Motor neuron (in vitro differentiated cells): ENCODE measurements at regions not wholly inside any gene's neighbourhood (a gene's known extent, or its start where the extent isn't known, plus 50 kb on each side); places are given as distances from the start of the nearest gene placed in this dataset.

Experiments used
- ATAC-seq, 8 experiments: fragments of 200-7000 bp; cut with Tn5 transposase; replicated peaks in 6 of 8; 2 replicates each; pipeline ENCODE4 v1.8.0; 2021; ENCODE audit warnings: mild to moderate bottlenecking in 8 of 8, moderate library complexity in 8 of 8
- H3K27ac ChIP-seq, 2 donors: fragments of 250-450 bp; sonication (Bioruptor Pico); 2 replicates each; pipeline ENCODE4 v1.9.0; 2021; ENCODE audit warnings: antibody characterized with exemption in 2 of 2, mild to moderate bottlenecking in 2 of 2, moderate library complexity in 1 of 2
- H3K4me1 ChIP-seq, 2 donors: fragments of 250-450 bp; sonication (Bioruptor Pico); replicated peaks in 1 of 2; 2 replicates each; pipeline ENCODE4 v1.6.1; 2021; ENCODE audit warnings: antibody characterized with exemption in 2 of 2, mild to moderate bottlenecking in 2 of 2, moderate library complexity in 1 of 2
- H3K4me3 ChIP-seq, 5 donors: fragments of 250-450 bp; sonication (Bioruptor Pico); 2 replicates each; pipeline ENCODE4 v1.9.0; 2021; ENCODE audit warnings: antibody characterized with exemption in 5 of 5, mild to moderate bottlenecking in 5 of 5, moderate library complexity in 4 of 5
- WGBS, 10 experiments: fragments of 450-650 bp; shearing (Covaris generic); methylation state at CpG; one replicate each; pipeline ENCODE4 v1.0.0; 2022; 5-methylcytosine and 5-hydroxymethylcytosine counted together
- in situ Hi-C, 9 experiments: fragments of 400-800 bp; cut with MboI; loops; one replicate each; pipeline ENCODE4 v1.15.0; 2021; ENCODE audit warnings: low sequenced_read_pairs in 9 of 9, low pct_unique_long_range_greater_than_20kb in 2 of 9; ENCODE audit not compliant: unreplicated experiment in 9 of 9

- in situ Hi-C loops = no loop called here
- no peaks in the 10 kb centered on the region for H3K4me1 ChIP-seq
- H3K27ac ChIP-seq = no peak overlapping the region
- 10 to 72% (median 60%) methylated on average over 1 to 2 of the region's 2 CpGs; no CpG with 5 or more reads in 2 of the 10 experiments for WGBS, 10 experiments
- H3K4me3 ChIP-seq = no peak overlapping the region
- ATAC-seq = peak in 1 of 8 experiments; percentile 87
These were observed 179.7 kb downstream of the SLC6A15 start for GRCh38 chr12:84732828-84733340.

GRCh38 chr12:84730561-84731162 lies 181.9 kb downstream of the SLC6A15 start:
- ATAC-seq = peak in 1 of 8 experiments; percentile 27
- Histone ChIP-seq H3K4me3 (no peak overlapping the region), H3K27ac (no peak overlapping the region), H3K4me1 (no peaks in the 10 kb centered on the region)
- in situ Hi-C loops = no loop called here
- 56 to 100% (median 73%) methylated on average over 1 to 3 of the region's 3 CpGs; no CpG with 5 or more reads in 4 of the 10 experiments for WGBS, 10 experiments

- no peaks in the 10 kb centered on the region for H3K4me1 ChIP-seq
These were observed 184.6 kb downstream of the SLC6A15 start for GRCh38 chr12:84727961-84728360.

GRCh38 chr12:84726780-84727179 lies 185.8 kb downstream of the SLC6A15 start:
- 50 to 100% (median 83%) methylated on average over 1 to 2 of the region's 2 CpGs; no CpG with 5 or more reads in 1 of the 10 experiments for WGBS, 10 experiments
- Histone ChIP-seq H3K4me1 (no peaks in the 10 kb centered on the region), H3K27ac (no peak overlapping the region), H3K4me3 (no peak overlapping the region)
- in situ Hi-C loops = no loop called here
- peak in 2 of 8 experiments; percentile 41 to 72 for ATAC-seq

More at GRCh38 chr12:84727961-84728360, 184.6 kb downstream of the SLC6A15 start:
- ATAC-seq = peak in 1 of 8 experiments; percentile 21
- 55 to 92% (median 71%) methylated on average over 1 to 3 of the region's 3 CpGs; no CpG with 5 or more reads in 1 of the 10 experiments for WGBS, 10 experiments
- no peak overlapping the region for H3K4me3 ChIP-seq
- no peak overlapping the region for H3K27ac ChIP-seq
- in situ Hi-C loops = no loop called here

- in situ Hi-C loops = no loop called here
- Histone ChIP-seq H3K4me3 (no peak overlapping the region), H3K4me1 (no peaks in the 10 kb centered on the region), H3K27ac (no peak overlapping the region)
- whole genome bisulfite sequencing, 10 experiments = 0 to 85% (median 50%) methylated on average over 1 to 2 of the region's 2 CpGs
- ATAC-seq = no peak
These were observed 188.6 kb downstream of the SLC6A15 start for GRCh38 chr12:84723988-84724387.

GRCh38 chr12:84719997-84720396 lies 192.6 kb downstream of the SLC6A15 start:
- in situ Hi-C loops = no loop called here
- 0 to 100% (median 88%) methylated on average over 1 of the region's 1 CpG; no CpG with 5 or more reads in 1 of the 10 experiments for WGBS, 10 experiments
- no peaks in the 10 kb centered on the region for H3K4me1 ChIP-seq
- no peak overlapping the region for H3K27ac ChIP-seq
- no peak for ATAC-seq
- H3K4me3 ChIP-seq = no peak overlapping the region

GRCh38 chr12:84718906-84719305 lies 193.7 kb downstream of the SLC6A15 start:
- ATAC-seq = no peak

GRCh38 chr12:84712747-84713146 lies 199.9 kb downstream of the SLC6A15 start:
- ATAC-seq = no peak
- Histone ChIP-seq H3K27ac (no peak overlapping the region), H3K4me1 (no peaks in the 10 kb centered on the region), H3K4me3 (no peak overlapping the region)
- WGBS, 10 experiments = 40 to 90% (median 78%) methylated on average over 1 to 4 of the region's 4 CpGs; no CpG with 5 or more reads in 1 of the 10 experiments
- in situ Hi-C loops = no loop called here

More at GRCh38 chr12:84718906-84719305, 193.7 kb downstream of the SLC6A15 start:
- in situ Hi-C loops = no loop called here
- Histone ChIP-seq H3K27ac (no peak overlapping the region), H3K4me1 (no peaks in the 10 kb centered on the region), H3K4me3 (no peak overlapping the region)

GRCh38 chr12:84706374-84706773 lies 206.2 kb downstream of the SLC6A15 start:
- ATAC-seq = no peak
- Histone ChIP-seq H3K4me1 (peaks cover 0 to 2% of the 10 kb centered on the region in 2 donors), H3K4me3 (no peak overlapping the region), H3K27ac (no peak overlapping the region)
- in situ Hi-C loops = no loop called here

- in situ Hi-C loops = no loop called here
- ATAC-seq = no peak
- H3K4me1 ChIP-seq = peaks cover 0 to 2% of the 10 kb centered on the region in 2 donors
- H3K4me3 ChIP-seq = no peak overlapping the region
- H3K27ac ChIP-seq = no peak overlapping the region
These were observed 207.7 kb downstream of the SLC6A15 start for GRCh38 chr12:84704856-84705255.

GRCh38 chr12:84702001-84702400 lies 210.6 kb downstream of the SLC6A15 start:
- in situ Hi-C loops = no loop called here
- H3K27ac ChIP-seq = no peak overlapping the region
- H3K4me3 ChIP-seq = no peak overlapping the region
- 20 to 100% (median 60%) methylated on average over 1 to 2 of the region's 2 CpGs; no CpG with 5 or more reads in 1 of the 10 experiments for WGBS, 10 experiments
- peaks cover 0 to 2% of the 10 kb centered on the region in 2 donors for H3K4me1 ChIP-seq
- no peak for ATAC-seq

- Histone ChIP-seq H3K4me1 (peaks cover 0 to 2% of the 10 kb centered on the region in 2 donors), H3K4me3 (no peak overlapping the region), H3K27ac (no peak overlapping the region)
- 0 to 100% (median 58%) methylated on average over 1 to 3 of the region's 3 CpGs; no CpG with 5 or more reads in 2 of the 10 experiments for WGBS, 10 experiments
- no peak for ATAC-seq
- in situ Hi-C loops = no loop called here
These were observed 211.6 kb downstream of the SLC6A15 start for GRCh38 chr12:84701041-84701440.

- in situ Hi-C loops = no loop called here
- no peak for ATAC-seq
- Histone ChIP-seq H3K27ac (no peak overlapping the region), H3K4me1 (peaks cover 0 to 7% of the 10 kb centered on the region in 2 donors), H3K4me3 (no peak overlapping the region)
- WGBS, 10 experiments = 80 to 100% (median 87%) methylated on average over 1 to 3 of the region's 3 CpGs; no CpG with 5 or more reads in 4 of the 10 experiments
These were observed 213.8 kb downstream of the SLC6A15 start for GRCh38 chr12:84698576-84699333.
